HG03469 (cell line): ENCODE measurements at regions not wholly inside any gene's neighbourhood (a gene's known extent, or its start where the extent isn't known, plus 50 kb on each side); places are given as distances from the start of the nearest gene placed in this dataset.

Experiments
- ATAC-seq: cut with Tn5 transposase; IDR thresholded peaks from one replicate; pipeline ENCODE4 v1.9.1; 2021; ENCODE audit warnings: mild to moderate bottlenecking, moderate library complexity, moderate number of reproducible peaks; ENCODE audit not compliant: unreplicated experiment

DNA sequence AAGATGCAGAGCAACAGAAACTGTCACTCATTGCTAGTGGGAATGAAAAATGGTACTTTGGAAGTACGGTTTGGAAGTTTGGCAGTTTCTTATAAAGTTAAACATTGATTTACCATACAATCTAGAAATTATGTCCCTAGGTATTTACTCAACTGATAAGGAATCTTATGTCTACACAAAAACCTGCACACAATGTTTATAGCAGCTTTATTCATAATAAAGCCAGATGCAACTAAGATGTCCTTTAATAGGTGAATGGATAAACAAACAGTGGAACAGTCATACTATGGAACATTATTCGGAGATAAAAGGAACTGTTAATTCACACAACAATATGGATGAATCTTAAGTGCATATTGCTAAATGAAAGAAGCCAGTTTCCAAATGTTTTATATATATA is 96.2 kb upstream of the SIRPA start:
- no peak for ATAC-seq

DNA sequence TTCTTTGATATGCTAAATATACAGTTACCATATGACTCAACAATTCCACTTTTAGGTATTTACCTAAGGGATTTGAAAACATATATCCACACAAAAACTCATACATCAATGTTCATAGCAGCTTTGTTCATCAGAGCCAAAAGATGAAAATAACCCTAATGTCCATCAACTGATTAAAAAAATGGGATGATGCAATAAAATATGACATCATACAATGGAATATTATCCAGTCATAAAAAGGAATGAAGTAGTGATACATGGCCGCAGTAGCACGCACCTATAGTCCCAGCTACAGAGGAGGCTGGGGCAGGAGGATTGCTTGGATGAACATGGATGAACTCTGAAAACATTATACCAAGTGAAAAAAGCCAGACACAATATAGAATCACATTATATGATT is 101.4 kb upstream of the SIRPA start:
- ATAC-seq = no peak

- ATAC-seq = no peak
Observed at GRCh38 chr20:1792274-1792673, 102.9 kb upstream of the SIRPA start.

DNA sequence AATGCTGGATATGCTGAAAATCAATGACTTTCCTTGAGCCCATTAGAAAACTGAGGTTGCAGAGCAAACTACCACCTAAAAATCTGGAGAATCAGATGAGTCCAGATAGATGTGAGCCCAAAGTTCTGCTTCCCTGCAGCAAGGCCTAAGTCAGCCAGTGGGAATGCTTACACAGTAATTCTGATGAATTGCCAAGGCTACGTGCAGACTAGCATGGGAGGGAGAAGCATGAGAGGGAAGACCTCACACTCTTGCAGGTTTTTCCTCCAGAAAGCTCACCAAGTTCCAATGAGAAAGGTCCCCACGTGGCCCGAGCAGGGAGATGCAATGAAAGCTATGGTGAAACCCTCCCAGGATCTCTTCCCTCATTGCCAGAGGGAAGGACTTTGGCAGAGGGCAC is 104.8 kb upstream of the SIRPA start:
- no peak for ATAC-seq

DNA sequence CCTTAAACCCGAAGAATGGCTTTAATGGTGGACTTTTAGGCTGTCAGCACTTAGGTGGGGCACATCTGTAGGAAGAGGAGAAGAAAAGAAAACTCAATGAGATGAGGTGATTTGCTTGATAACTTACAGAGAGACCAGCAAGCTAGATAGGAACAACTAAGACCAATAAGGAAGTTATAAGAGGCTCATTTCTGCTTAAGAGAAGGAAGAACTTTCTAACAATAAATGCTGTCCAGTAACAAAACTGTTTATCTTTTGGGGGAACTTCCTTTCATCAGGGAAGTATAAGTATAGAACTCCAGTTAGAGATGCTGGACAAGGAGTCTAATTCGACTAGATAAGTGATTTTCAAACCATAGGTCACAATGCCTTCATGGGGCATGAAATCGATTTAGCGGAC is 107.2 kb upstream of the SIRPA start:
- no peak for ATAC-seq

DNA sequence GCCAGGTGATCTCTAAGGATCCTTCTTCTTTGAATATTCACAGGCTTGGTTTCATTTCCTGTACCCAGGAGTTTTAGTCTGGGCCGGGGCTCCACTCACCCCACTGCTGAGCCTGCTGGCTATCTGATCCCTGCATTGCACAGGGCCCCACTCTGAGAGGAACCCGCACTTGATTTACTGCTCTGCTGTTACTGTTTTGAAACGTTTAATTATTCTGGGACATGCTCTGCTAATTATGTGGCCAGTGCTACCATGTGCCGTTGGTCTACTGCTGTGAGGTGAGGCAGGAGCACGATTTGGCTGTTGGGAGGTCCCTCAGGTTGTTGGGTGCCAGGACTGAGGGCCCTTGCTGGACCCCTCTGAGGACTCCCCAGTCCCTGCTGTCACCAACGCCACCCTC is 108.7 kb upstream of the SIRPA start:
- ATAC-seq = no peak

GRCh38 chr20:1784586-1784985 is 110.6 kb upstream of the SIRPA start:
- no peak for ATAC-seq

GRCh38 chr20:1783245-1783644 is 112.0 kb upstream of the SIRPA start:
- ATAC-seq = no peak

GRCh38 chr20:1782181-1782580 is 113.0 kb upstream of the SIRPA start:
- ATAC-seq = no peak

DNA sequence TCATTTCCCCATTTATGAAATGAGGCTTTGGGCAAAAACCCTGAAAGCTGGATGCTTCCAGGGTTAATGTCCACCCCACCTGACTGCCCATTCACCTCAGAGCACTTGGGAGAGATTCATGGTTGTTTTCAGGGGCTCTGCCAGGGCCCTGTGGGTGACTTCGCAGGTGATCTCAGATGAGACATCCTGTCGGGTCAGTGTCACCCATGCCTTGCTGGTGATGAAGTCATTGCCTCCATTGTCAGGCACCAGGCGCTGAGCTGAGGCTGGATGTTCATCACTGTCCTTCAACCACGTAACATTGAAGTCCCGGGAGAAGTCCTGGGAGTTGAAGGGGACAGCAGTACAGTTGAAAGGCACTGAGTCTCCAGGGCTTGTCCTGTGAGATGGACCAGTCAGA is 115.6 kb upstream of the SIRPA start:
- no peak for ATAC-seq

- no peak for ATAC-seq
Observed at GRCh38 chr20:1778338-1778737, 116.9 kb upstream of the SIRPA start.

DNA sequence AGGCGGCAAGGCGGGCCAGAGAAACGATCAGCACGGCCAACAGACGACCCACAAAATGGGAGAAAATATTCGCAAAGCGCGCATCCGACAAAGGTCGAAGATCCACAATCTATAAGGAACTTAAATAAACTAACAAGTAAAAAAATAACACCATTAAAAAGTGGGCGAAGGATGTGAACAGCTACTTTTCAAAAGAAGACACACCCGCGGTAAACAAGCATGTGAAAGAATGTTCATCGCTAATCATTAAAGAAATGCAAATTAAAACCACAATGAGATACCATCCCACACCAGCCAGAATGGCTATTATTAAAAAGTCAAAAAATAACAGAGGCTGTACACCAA is 117.8 kb upstream of the SIRPA start:
- no peak for ATAC-seq

GRCh38 chr20:1776681-1777475 is 118.3 kb upstream of the SIRPA start:
- ATAC-seq = no peak

GRCh38 chr20:1775117-1775516 is 117.5 kb upstream of the SIRPG start:
- ATAC-seq = no peak

DNA sequence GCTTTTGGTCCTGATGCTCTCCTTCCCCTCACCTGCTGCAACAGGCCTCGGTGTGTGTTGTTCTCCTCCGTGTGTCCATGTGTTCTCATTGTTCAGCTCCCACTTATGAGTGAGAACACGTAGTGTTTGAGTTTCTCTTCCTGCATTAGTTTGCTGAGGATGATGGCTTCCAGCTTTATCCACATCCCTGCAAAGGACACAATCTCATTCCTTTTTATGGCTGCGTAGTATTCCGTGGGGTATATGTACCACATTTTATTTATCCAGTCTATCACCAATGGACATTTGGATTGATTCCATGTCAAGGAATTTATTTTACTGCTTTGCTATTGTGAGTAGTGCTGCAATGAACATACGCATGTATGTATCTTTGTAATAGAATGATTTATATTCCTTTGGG is 116.9 kb upstream of the SIRPG start:
- ATAC-seq = no peak

GRCh38 chr20:1773816-1774215 is 116.2 kb upstream of the SIRPG start:
- no peak for ATAC-seq

- ATAC-seq = no peak
Observed at GRCh38 chr20:1769491-1769890, 111.9 kb upstream of the SIRPG start.

- ATAC-seq = no peak
Observed at GRCh38 chr20:1766731-1767130, 109.2 kb upstream of the SIRPG start.

DNA sequence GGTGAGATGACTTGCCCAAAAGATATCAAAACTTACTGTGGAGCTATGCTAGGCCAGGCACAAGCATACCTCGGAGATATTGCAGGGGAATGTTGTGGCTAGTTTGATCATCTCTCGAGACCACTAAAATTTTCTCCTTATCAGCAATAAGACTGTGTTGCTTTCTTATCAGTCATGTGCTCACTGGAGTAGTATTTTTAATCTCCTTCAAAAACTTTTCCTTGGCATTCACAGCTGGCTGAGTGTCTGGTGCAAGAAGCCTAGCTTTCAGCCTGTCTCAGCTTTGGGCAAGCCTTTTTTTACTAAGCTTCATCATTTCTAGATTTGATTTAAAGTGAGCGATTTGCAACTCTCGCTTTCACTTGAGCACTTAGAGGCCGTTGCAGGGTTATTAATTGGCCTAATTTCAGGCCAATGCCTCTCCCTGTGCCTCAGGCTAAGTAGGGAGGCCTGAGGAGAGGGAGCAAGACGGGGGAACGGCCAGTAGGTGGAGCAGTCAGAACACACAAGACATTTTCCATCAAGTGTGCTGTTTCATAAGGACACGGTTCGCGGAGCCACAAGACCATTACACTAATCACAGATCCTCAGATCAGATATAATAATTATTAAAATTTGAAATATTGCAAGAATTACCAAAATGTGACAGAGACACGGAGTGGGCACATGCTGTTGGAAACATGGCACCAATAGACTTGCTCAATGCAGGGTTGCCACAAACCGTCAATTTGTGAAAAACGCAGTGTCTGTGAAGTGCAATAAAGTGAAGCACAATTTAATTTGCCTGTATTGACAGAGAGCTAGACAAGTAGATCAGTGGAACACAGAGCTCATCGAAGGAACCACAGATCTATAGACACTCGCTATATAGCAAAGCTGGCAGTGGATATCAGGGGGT is 106.8 kb upstream of the SIRPG start:
- no peak for ATAC-seq

- ATAC-seq = no peak
Observed at GRCh38 chr20:1761598-1761997, 104.0 kb upstream of the SIRPG start.

DNA sequence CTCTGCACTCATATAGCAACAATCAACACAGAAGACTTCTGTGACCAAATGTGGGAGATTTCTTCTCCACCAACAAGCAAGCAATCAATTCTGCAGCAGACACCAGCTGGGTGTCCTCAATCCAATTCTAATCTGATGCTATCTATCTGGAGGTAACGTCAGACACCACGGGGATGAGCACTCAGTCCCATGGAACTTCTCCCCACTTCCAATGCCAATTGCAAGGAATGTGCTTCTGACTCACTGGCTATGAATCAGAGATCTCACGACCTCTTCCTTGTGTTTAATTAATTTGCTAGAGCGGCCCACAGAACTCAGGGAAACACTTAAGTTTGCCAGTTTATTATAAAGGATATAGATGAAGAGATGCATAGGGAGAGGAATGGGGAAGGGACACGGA is 103.5 kb upstream of the SIRPG start:
- no peak for ATAC-seq

GRCh38 chr20:1758765-1759164 is 101.2 kb upstream of the SIRPG start:
- ATAC-seq = no peak
